Sigmoid colon (tissue), 6 donors: ENCODE measurements at regions not wholly inside any gene's neighbourhood (a gene's known extent, or its start where the extent isn't known, plus 50 kb on each side); places are given as distances from the start of the nearest gene placed in this dataset.

Source experiments
- DNase-seq: peaks from one replicate; pipeline ENCODE4 v3.0.0-alpha.2; 2019
- H3K27ac ChIP-seq, 4 donors: fragments of 200-600 bp; sonication (generic); one replicate each; pipeline ENCODE4 v1.5.1; 2016 to 2019; ENCODE audit warnings: mild to moderate bottlenecking in 1 of 4
- H3K27me3 ChIP-seq, 3 donors: fragments of 200-600 bp; sonication (generic); one replicate each; pipeline ENCODE4 v1.5.1; 2019; ENCODE audit warnings: mild to moderate bottlenecking in 1 of 3
- H3K36me3 ChIP-seq, 4 donors: fragments of 200-600 bp; sonication (generic); one replicate each; pipeline ENCODE4 v1.5.1; 2016 to 2019
- H3K4me1 ChIP-seq, 4 donors: fragments of 200-600 bp; sonication (generic); one replicate each; pipeline ENCODE4 v1.5.1; 2017 to 2019
- H3K4me3 ChIP-seq, 4 donors: fragments of 200-600 bp; sonication (generic); one replicate each; pipeline ENCODE4 v1.5.1; 2017 to 2019; ENCODE audit warnings: mild to moderate bottlenecking in 2 of 4, moderate library complexity in 1 of 4
- H3K9me3 ChIP-seq, 4 donors: fragments of 200-600 bp in 3 of 4; sonication (generic) in 3 of 4; one replicate each; pipeline versions ENCODE4 v1.5.1 to v1.6.1; 2013 to 2019
- EP300 ChIP-seq, 4 donors: sonication (generic); formaldehyde crosslinking; IDR thresholded peaks; one replicate each; pipeline ENCODE4 v1.6.1; 2017; ENCODE audit warnings: antibody characterized with exemption in 4 of 4
- POLR2A ChIP-seq, 2 donors: fragments of 450-650 bp; IDR thresholded peaks; one replicate each; pipeline ENCODE4 v1.6.1; 2016; ENCODE audit warnings: antibody characterized with exemption in 2 of 2, mild to moderate bottlenecking in 2 of 2, moderate library complexity in 2 of 2
- POLR2AphosphoS5 ChIP-seq, 4 donors: sonication (generic); formaldehyde crosslinking; IDR thresholded peaks; one replicate each; pipeline ENCODE4 v1.6.1; 2017; ENCODE audit warnings: antibody characterized with exemption in 4 of 4
- WGBS, 2 donors: extraction: QIAGEN DNeasy Blood & Tissue Kit; methylation state at CpG; one replicate each; pipeline ENCODE4 v1.1.7; 2013; 5-methylcytosine and 5-hydroxymethylcytosine counted together
- intact Hi-C: fragments of 100-400 bp; cut with DNase I; formaldehyde crosslinking; loops from one replicate; pipeline ENCODE4 v1.15.1; 2023
- TF ChIP-seq, protein P1 (sequence below), 4 experiments: fragments of 450-650 bp in 3 of 4; fragments of 200-600 bp in 1 of 4; IDR thresholded peaks; one replicate each; pipeline ENCODE4 v1.5.1; 2016 to 2019; ENCODE audit warnings: antibody characterized with exemption in 4 of 4, mild to moderate bottlenecking in 3 of 4, moderate library complexity in 2 of 4
- donor health status: healthy with polysubstance abuse.
- donor health status: healthy.

GRCh38 chr5:174312641-174313040 is 267.1 kb downstream of the NSG2 start:
- intact Hi-C loops, result loop anchor here (2.0 to 10.0 kb wide), 2 partner anchors 258 to 694 kb away; no protein-coding TSS in a partner anchor
- H3K4me3 ChIP-seq, result no peak overlapping the region
- no peaks in the 10 kb centered on the region for H3K9me3 ChIP-seq
- H3K27me3 ChIP-seq, result peaks cover 2 to 35% (median 4%) of the 10 kb centered on the region in 3 donors
- peaks cover 0 to 13% (median 10%) of the 10 kb centered on the region in 4 donors for H3K4me1 ChIP-seq
- no peak for TF ChIP-seq EP300 (IDR thresholded peaks at IDR 0.05)
- TF ChIP-seq, protein P1, sequence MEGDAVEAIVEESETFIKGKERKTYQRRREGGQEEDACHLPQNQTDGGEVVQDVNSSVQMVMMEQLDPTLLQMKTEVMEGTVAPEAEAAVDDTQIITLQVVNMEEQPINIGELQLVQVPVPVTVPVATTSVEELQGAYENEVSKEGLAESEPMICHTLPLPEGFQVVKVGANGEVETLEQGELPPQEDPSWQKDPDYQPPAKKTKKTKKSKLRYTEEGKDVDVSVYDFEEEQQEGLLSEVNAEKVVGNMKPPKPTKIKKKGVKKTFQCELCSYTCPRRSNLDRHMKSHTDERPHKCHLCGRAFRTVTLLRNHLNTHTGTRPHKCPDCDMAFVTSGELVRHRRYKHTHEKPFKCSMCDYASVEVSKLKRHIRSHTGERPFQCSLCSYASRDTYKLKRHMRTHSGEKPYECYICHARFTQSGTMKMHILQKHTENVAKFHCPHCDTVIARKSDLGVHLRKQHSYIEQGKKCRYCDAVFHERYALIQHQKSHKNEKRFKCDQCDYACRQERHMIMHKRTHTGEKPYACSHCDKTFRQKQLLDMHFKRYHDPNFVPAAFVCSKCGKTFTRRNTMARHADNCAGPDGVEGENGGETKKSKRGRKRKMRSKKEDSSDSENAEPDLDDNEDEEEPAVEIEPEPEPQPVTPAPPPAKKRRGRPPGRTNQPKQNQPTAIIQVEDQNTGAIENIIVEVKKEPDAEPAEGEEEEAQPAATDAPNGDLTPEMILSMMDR (IDR thresholded peaks at IDR 0.05), result no peak
- TF ChIP-seq POLR2AphosphoS5 (IDR thresholded peaks at IDR 0.05), result no peak
- TF ChIP-seq POLR2A (IDR thresholded peaks at IDR 0.05), result no peak
- H3K27ac ChIP-seq, result no peak overlapping the region
- no peaks in the 10 kb centered on the region for H3K36me3 ChIP-seq
- WGBS, 2 donors, result 81 to 83% methylated on average over 8 of the region's 8 CpGs
- DNase-seq, result no peak

- intact Hi-C loops, result loop anchor here (2.0 to 10.0 kb wide), 2 partner anchors 259 to 695 kb away; no protein-coding TSS in a partner anchor
- H3K4me1 ChIP-seq, result peaks cover 0 to 13% (median 10%) of the 10 kb centered on the region in 4 donors
- no peak overlapping the region for H3K27ac ChIP-seq
- H3K36me3 ChIP-seq, result no peaks in the 10 kb centered on the region
- TF ChIP-seq POLR2AphosphoS5 (IDR thresholded peaks at IDR 0.05) (no peak), EP300 (IDR thresholded peaks at IDR 0.05) (no peak), POLR2A (IDR thresholded peaks at IDR 0.05) (no peak)
- TF ChIP-seq, protein P1 (IDR thresholded peaks at IDR 0.05), result no peak
- 64 to 75% methylated on average over 5 of the region's 5 CpGs for WGBS, 2 donors
- H3K4me3 ChIP-seq, result no peak overlapping the region
- H3K27me3 ChIP-seq, result peaks cover 2 to 35% (median 4%) of the 10 kb centered on the region in 3 donors
- DNase-seq, result no peak
- no peaks in the 10 kb centered on the region for H3K9me3 ChIP-seq
Observed at GRCh38 chr5:174313615-174314014, 268.1 kb downstream of the NSG2 start.

GRCh38 chr5:174314261-174314660 is 268.8 kb downstream of the NSG2 start:
- Histone ChIP-seq H3K4me1 (peaks cover 0 to 13% (median 10%) of the 10 kb centered on the region in 4 donors), H3K27me3 (peaks cover 2 to 35% (median 4%) of the 10 kb centered on the region in 3 donors), H3K9me3 (no peaks in the 10 kb centered on the region), H3K4me3 (no peak overlapping the region), H3K36me3 (no peaks in the 10 kb centered on the region), H3K27ac (no peak overlapping the region)
- no peak for DNase-seq
- 73 to 77% methylated on average over 9 of the region's 9 CpGs for WGBS, 2 donors
- intact Hi-C loops, result loop anchor here (10.0 kb wide), 1 partner anchor 259 kb away; no protein-coding TSS in a partner anchor
- no peak for TF ChIP-seq EP300 (IDR thresholded peaks at IDR 0.05)
- TF ChIP-seq POLR2A (IDR thresholded peaks at IDR 0.05), result no peak
- no peak for TF ChIP-seq POLR2AphosphoS5 (IDR thresholded peaks at IDR 0.05)
- TF ChIP-seq, protein P1 (IDR thresholded peaks at IDR 0.05), result no peak

GRCh38 chr5:174315471-174315870 is 270.0 kb downstream of the NSG2 start:
- no peaks in the 10 kb centered on the region for H3K36me3 ChIP-seq
- H3K9me3 ChIP-seq, result no peaks in the 10 kb centered on the region
- intact Hi-C loops, result loop anchor here (10.0 kb wide), 1 partner anchor 261 kb away; no protein-coding TSS in a partner anchor
- H3K4me3 ChIP-seq, result no peak overlapping the region
- H3K4me1 ChIP-seq, result peaks cover 0 to 13% (median 10%) of the 10 kb centered on the region in 4 donors
- 78 to 79% methylated on average over 5 of the region's 5 CpGs for WGBS, 2 donors
- peak; percentile 35 for DNase-seq
- peaks cover 2 to 35% (median 4%) of the 10 kb centered on the region in 3 donors for H3K27me3 ChIP-seq
- no peak overlapping the region for H3K27ac ChIP-seq
- TF ChIP-seq POLR2AphosphoS5 (IDR thresholded peaks at IDR 0.05) (no peak), EP300 (IDR thresholded peaks at IDR 0.05) (no peak), POLR2A (IDR thresholded peaks at IDR 0.05) (no peak)
- TF ChIP-seq, protein P1 (IDR thresholded peaks at IDR 0.05), result no peak
